A673 (cell line): ENCODE measurements at regions not wholly inside any gene's neighbourhood (a gene's known extent, or its start where the extent isn't known, plus 50 kb on each side); places are given as distances from the start of the nearest gene placed in this dataset.

Experiments
- CTCF ChIP-seq: fragments of 300-800, 200-600 bp; sonication (generic); conservative IDR thresholded peaks from 2 replicates; pipeline ENCODE4 v1.5.1; 2017; ENCODE audit warnings: low read depth, mild to moderate bottlenecking, antibody characterized with exemption, low read length, moderate library complexity, mixed read lengths
- EZH2 ChIP-seq: fragments of 200-600 bp; sonication (generic); IDR thresholded peaks from 2 replicates; pipeline ENCODE4 v1.6.1; 2017; ENCODE audit warnings: borderline replicate concordance, low read depth, mild to moderate bottlenecking, mixed read lengths, antibody characterized with exemption, low read length; ENCODE audit not compliant: poor library complexity, severe bottlenecking

GRCh38 chr3:190174471-190174870 is 53.8 kb upstream of the P3H2 start:
- TF ChIP-seq CTCF (no peak), EZH2 (no peak)
